Neutrophil (primary cell): ENCODE measurements at regions not wholly inside any gene's neighbourhood (a gene's known extent, or its start where the extent isn't known, plus 50 kb on each side); places are given as distances from the start of the nearest gene placed in this dataset.

Source experiments
- H3K27ac ChIP-seq: fragments of 200-600 bp; sonication (generic); 2 replicates; pipeline ENCODE4 v1.5.1; 2016; ENCODE audit warnings: mild to moderate bottlenecking, moderate library complexity
- H3K27me3 ChIP-seq: fragments of 200-600 bp; sonication (generic); 2 replicates; pipeline ENCODE4 v1.6.0; 2016; ENCODE audit warnings: mild to moderate bottlenecking
- H3K36me3 ChIP-seq: fragments of 200-600 bp; sonication (generic); 2 replicates; pipeline ENCODE4 v1.5.1; 2017
- H3K4me1 ChIP-seq, 2 experiments: fragments of 200-600 bp in 1 of 2; sonication (generic) in 1 of 2; 1 replicate in 1 of 2; 2 replicates in 1 of 2; pipeline versions ENCODE4 v1.5.1 to v1.6.1; 2013 to 2016; ENCODE audit warnings: low read depth in 1 of 2, low read length in 1 of 2, mild to moderate bottlenecking in 1 of 2, moderate library complexity in 1 of 2; ENCODE audit not compliant: control insufficient read depth in 1 of 2, insufficient read depth in 1 of 2
- H3K4me3 ChIP-seq, 2 experiments: fragments of 200-600 bp in 1 of 2; sonication (generic) in 1 of 2; 1 replicate in 1 of 2; 2 replicates in 1 of 2; pipeline ENCODE4 v1.5.1; 2013 to 2016; ENCODE audit warnings: low read depth in 1 of 2, low read length in 1 of 2, mild to moderate bottlenecking in 1 of 2, moderate library complexity in 1 of 2
- H3K9me3 ChIP-seq: fragments of 200-600 bp; sonication (generic); 2 replicates; pipeline ENCODE4 v1.5.1; 2016
- TF ChIP-seq, protein P1 (sequence below): fragments of 200-600 bp; sonication (generic); IDR thresholded peaks from 2 replicates; pipeline ENCODE4 v1.5.1; 2016; ENCODE audit warnings: antibody characterized with exemption

DNA sequence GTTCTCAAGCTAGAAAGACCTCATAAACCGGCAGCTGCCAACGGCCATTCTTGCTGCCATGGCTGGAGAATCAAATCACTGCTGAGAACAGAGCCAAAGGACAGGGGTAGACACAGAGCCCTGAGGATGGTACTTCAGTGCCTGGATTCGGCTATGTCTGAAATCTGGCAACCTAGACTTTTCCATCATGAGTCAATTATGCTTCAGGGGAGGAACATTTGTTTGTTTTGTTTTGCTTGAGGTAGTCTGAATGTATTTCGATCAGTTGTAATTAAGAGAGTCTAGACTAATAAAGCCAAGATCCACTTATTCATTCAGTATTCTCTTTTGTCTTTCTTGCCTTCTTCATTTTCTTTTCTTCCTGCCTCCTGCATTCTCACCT, 122.8 kb upstream of the SH3BP4 start:
- no peaks in the 10 kb centered on the region for H3K27me3 ChIP-seq
- no peaks in the 10 kb centered on the region for H3K9me3 ChIP-seq
- H3K36me3 ChIP-seq = no peaks in the 10 kb centered on the region
- no peak overlapping the region for H3K27ac ChIP-seq
- no peaks in the 10 kb centered on the region for H3K4me1 ChIP-seq
- no peak overlapping the region for H3K4me3 ChIP-seq
- TF ChIP-seq, protein P1, sequence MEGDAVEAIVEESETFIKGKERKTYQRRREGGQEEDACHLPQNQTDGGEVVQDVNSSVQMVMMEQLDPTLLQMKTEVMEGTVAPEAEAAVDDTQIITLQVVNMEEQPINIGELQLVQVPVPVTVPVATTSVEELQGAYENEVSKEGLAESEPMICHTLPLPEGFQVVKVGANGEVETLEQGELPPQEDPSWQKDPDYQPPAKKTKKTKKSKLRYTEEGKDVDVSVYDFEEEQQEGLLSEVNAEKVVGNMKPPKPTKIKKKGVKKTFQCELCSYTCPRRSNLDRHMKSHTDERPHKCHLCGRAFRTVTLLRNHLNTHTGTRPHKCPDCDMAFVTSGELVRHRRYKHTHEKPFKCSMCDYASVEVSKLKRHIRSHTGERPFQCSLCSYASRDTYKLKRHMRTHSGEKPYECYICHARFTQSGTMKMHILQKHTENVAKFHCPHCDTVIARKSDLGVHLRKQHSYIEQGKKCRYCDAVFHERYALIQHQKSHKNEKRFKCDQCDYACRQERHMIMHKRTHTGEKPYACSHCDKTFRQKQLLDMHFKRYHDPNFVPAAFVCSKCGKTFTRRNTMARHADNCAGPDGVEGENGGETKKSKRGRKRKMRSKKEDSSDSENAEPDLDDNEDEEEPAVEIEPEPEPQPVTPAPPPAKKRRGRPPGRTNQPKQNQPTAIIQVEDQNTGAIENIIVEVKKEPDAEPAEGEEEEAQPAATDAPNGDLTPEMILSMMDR = no peak

DNA sequence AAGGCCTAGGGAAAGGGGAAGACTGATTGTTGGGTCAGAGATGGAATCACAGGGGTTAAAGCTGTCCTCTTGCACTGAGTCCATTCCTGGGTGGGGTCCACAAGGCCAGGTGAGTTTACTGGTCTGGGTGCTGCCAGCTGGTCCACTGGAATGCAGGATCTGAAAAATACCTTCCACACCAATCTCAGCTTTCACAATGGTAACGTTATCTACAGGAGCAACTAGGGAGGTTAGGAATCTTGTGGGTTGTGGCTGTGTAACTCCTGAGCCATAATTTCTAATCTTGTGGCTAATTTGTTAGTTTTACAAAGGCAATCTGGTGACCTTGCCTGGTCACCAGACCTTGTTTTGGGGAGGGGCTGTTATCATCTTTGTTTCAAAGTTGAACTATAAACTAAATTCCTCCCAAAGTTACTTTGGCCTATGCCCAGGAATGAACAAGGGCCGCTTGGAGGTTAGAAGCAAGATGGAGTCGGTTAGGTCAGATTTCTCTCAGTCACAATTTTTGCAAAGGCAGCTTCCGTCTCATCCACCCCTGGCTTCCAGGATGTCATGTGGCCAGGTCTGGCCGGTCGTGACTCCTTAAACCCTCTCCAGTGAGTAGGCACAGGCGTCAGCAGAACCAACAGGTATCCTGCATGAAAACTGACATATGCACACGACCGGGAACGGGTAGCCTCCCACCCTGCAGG, 123.3 kb upstream of the SH3BP4 start:
- no peaks in the 10 kb centered on the region for H3K27me3 ChIP-seq
- H3K4me3 ChIP-seq = no peak overlapping the region
- no peak overlapping the region for H3K27ac ChIP-seq
- no peaks in the 10 kb centered on the region for H3K4me1 ChIP-seq
- H3K36me3 ChIP-seq = no peaks in the 10 kb centered on the region
- H3K9me3 ChIP-seq = no peaks in the 10 kb centered on the region
- TF ChIP-seq, protein P1 = no peak

DNA sequence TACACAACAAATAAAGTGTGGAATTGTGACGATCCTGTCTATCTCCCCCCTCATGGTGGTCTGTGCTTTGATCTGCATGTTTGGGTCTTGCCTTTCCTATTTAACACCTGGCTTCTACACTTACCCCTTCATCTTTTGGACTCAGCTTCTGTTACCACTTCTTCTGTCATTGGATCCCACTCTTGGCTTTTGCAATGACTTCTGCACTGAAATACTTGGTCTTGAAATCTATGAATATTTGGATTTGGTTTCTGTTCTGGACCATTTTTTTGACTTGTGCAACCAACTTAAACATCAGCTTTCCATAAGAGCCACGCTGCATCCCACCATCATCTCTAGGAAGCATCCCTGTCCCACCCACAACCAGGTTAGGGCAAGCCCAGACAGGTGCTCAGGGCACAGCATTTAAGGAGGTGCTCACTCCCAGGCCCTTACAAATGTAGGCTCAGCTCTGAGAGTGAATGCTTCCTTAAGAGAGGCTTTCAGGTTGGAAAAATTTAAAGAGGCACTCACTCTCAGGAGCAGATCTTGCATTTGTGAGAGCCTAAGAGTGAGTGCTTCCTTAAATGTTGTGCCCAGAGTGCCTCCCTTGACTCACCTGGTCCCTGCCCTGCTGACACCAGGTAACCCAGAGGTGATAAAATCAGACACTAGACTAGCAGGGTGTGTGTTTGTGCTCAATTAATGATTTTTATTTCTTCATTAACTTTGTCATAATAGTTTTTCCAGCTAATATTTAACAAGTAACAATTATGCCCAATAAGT, 124.5 kb upstream of the SH3BP4 start:
- Histone ChIP-seq H3K27ac (no peak overlapping the region), H3K4me1 (no peaks in the 10 kb centered on the region)

DNA sequence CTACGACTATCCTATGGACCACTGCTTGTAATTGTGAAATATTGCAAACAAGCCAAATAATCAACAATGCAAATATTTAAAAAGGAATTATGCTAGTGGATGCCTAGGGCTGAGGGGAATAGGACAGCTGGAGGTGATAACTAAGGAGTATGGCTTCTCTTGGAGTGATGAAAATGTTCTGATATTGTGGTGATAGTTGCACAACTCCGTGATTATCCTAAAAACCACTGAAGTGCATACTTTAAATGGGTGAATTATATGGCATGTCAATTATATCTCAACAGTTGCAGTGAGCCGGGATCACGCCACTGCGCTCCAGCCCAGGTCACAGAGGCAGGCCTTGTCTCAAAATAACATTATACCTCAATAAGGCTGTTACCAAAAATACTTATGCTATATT, 125.1 kb upstream of the SH3BP4 start:
- Histone ChIP-seq H3K27me3 (no peaks in the 10 kb centered on the region), H3K9me3 (no peaks in the 10 kb centered on the region), H3K27ac (no peak overlapping the region), H3K4me1 (no peaks in the 10 kb centered on the region), H3K4me3 (no peak overlapping the region), H3K36me3 (no peaks in the 10 kb centered on the region)
- TF ChIP-seq, protein P1 = no peak

More for the DNA sequence above, 124.5 kb upstream of the SH3BP4 start:
- TF ChIP-seq, protein P1 = no peak
- Histone ChIP-seq H3K36me3 (no peaks in the 10 kb centered on the region), H3K27me3 (no peaks in the 10 kb centered on the region), H3K9me3 (no peaks in the 10 kb centered on the region), H3K4me3 (no peak overlapping the region)

DNA sequence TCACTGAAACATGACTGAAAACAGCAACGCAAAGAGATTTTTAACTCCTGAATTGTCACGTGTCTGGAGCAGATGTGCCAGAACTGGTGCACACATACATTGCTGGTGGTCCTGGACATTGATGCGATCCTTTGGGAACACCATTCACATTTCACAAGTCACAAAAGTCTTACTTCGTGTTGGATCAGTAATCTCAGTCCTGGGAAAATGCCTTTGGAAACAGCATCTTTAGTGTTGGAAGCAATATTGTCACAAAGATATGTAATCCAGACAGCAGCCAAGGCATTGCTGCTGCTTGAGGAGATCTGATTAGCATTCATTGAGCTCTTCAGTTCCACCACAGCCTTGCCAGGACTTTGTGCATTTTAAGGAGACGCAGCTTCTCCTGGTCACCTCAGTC, 126.2 kb upstream of the SH3BP4 start:
- Histone ChIP-seq H3K4me1 (no peaks in the 10 kb centered on the region), H3K4me3 (no peak overlapping the region), H3K36me3 (no peaks in the 10 kb centered on the region), H3K27me3 (no peaks in the 10 kb centered on the region), H3K9me3 (no peaks in the 10 kb centered on the region), H3K27ac (no peak overlapping the region)
- TF ChIP-seq, protein P1 = no peak
